LNCaP clone FGC (cell line): ENCODE measurements at regions not wholly inside any gene's neighbourhood (a gene's known extent, or its start where the extent isn't known, plus 50 kb on each side); places are given as distances from the start of the nearest gene placed in this dataset.

Source experiments
- DNase-seq: peaks from one replicate; pipeline ENCODE4 v3.0.0-alpha.2; 2011; ENCODE audit warnings: low read depth
- H3K4me3 ChIP-seq: 2 replicates; pipeline ENCODE4 v1.5.1; 2011; ENCODE audit warnings: mild to moderate bottlenecking, low read depth, low read length, control low read depth
- CTCF ChIP-seq: IDR thresholded peaks from 2 replicates; pipeline ENCODE4 v1.5.1; 2012; ENCODE audit warnings: mild to moderate bottlenecking; ENCODE audit not compliant: control insufficient read depth, insufficient read depth; ENCODE audit errors: extremely low read depth

- DNase-seq: no peak
- TF ChIP-seq CTCF: no peak
- H3K4me3 ChIP-seq: no peak overlapping the region
These were observed 453.8 kb upstream of the MC4R start for GRCh38 chr18:60826346-60826745.

GRCh38 chr18:60831971-60832370 is 459.4 kb upstream of the MC4R start:
- no peak overlapping the region for H3K4me3 ChIP-seq
- TF ChIP-seq CTCF: no peak
- no peak for DNase-seq

GRCh38 chr18:60838677-60839076 is 466.1 kb upstream of the MC4R start:
- TF ChIP-seq CTCF: no peak
- DNase-seq: no peak
- no peak overlapping the region for H3K4me3 ChIP-seq

- no peak for DNase-seq
- TF ChIP-seq CTCF: no peak
- H3K4me3 ChIP-seq: no peak overlapping the region
These were observed 473.8 kb upstream of the MC4R start for GRCh38 chr18:60846396-60846795.

- no peak overlapping the region for H3K4me3 ChIP-seq
- no peak for DNase-seq
- TF ChIP-seq CTCF: no peak
These were observed 474.9 kb upstream of the MC4R start for GRCh38 chr18:60847517-60847916.

GRCh38 chr18:60861575-60861974 is 471.7 kb upstream of the CDH20 start:
- no peak overlapping the region for H3K4me3 ChIP-seq
- no peak for DNase-seq
- no peak for TF ChIP-seq CTCF

- DNase-seq: no peak
- no peak for TF ChIP-seq CTCF
- no peak overlapping the region for H3K4me3 ChIP-seq
These were observed 470.2 kb upstream of the CDH20 start for GRCh38 chr18:60862988-60863387.
